CD4-positive, alpha-beta T cell treated with Interleukin-17A for 1 hour (primary cell): ENCODE measurements at regions not wholly inside any gene's neighbourhood (a gene's known extent, or its start where the extent isn't known, plus 50 kb on each side); places are given as distances from the start of the nearest gene placed in this dataset.
"Not testable (repeated sequence)": the region's sequence is repeated elsewhere in the genome, so short reads cannot be mapped to it uniquely, and the experiment has no call there.

ENCODE experiments used
- DNase-seq: peaks from one replicate; pipeline ENCODE4 v3.0.0-alpha.2; 2020

- no peak for DNase-seq
These were observed 197.1 kb downstream of the CTTN start for GRCh38 chr11:70595452-70595851.

GRCh38 chr11:70596091-70596490, 197.8 kb downstream of the CTTN start:
- no peak for DNase-seq

- DNase-seq = no peak
These were observed 198.8 kb downstream of the CTTN start for GRCh38 chr11:70597006-70597555.

- no peak for DNase-seq
These were observed 199.7 kb downstream of the CTTN start for GRCh38 chr11:70597751-70598625.

- DNase-seq = not testable (repeated sequence)
These were observed 202.6 kb downstream of the CTTN start for GRCh38 chr11:70600911-70601415.

GRCh38 chr11:70601861-70602538, 203.7 kb downstream of the CTTN start:
- no peak for DNase-seq

GRCh38 chr11:70603114-70603755, 204.9 kb downstream of the CTTN start:
- DNase-seq = no peak

- no peak for DNase-seq
These were observed 205.5 kb downstream of the CTTN start for GRCh38 chr11:70603756-70604211.

- no peak for DNase-seq
These were observed 205.9 kb downstream of the CTTN start for GRCh38 chr11:70604221-70604620.

GRCh38 chr11:70604630-70605467, 206.5 kb downstream of the CTTN start:
- no peak for DNase-seq

GRCh38 chr11:70605468-70605815, 207.1 kb downstream of the CTTN start:
- no peak for DNase-seq

- DNase-seq = no peak
These were observed 207.5 kb downstream of the CTTN start for GRCh38 chr11:70605846-70606245.

GRCh38 chr11:70606248-70606950, 208.1 kb downstream of the CTTN start:
- DNase-seq = no peak

GRCh38 chr11:70606951-70607330, 208.6 kb downstream of the CTTN start:
- DNase-seq = no peak

- no peak for DNase-seq
These were observed 209.2 kb downstream of the CTTN start for GRCh38 chr11:70607561-70607960.

GRCh38 chr11:70608568-70609470, 210.5 kb downstream of the CTTN start:
- DNase-seq = no peak

- no peak for DNase-seq
These were observed 212.5 kb downstream of the CTTN start for GRCh38 chr11:70610566-70611565.

GRCh38 chr11:70611821-70612220, 213.5 kb downstream of the CTTN start:
- DNase-seq = no peak

- no peak for DNase-seq
These were observed 214.3 kb downstream of the CTTN start for GRCh38 chr11:70612459-70613141.
